Upper lobe of left lung (tissue), 6 donors: ENCODE measurements at regions not wholly inside any gene's neighbourhood (a gene's known extent, or its start where the extent isn't known, plus 50 kb on each side); places are given as distances from the start of the nearest gene placed in this dataset.

Experiments
- ATAC-seq, 2 donors: fragments of 200-7000 bp; cut with Tn5 transposase; one replicate each; pipeline ENCODE4 v1.9.1; 2022; ENCODE audit warnings: mild to moderate bottlenecking in 2 of 2, moderate library complexity in 2 of 2; ENCODE audit not compliant: low FRiP score in 2 of 2
- DNase-seq, 2 donors: peaks; one replicate each; pipeline ENCODE4 v3.0.0-alpha.2; 2019 to 2020
- H3K27ac ChIP-seq, 4 donors: fragments of 200-600 bp; sonication (generic); one replicate each; pipeline ENCODE4 v1.5.1; 2016 to 2019
- H3K27me3 ChIP-seq, 4 donors: fragments of 200-600 bp; sonication (generic); one replicate each; pipeline ENCODE4 v1.5.1; 2017 to 2019
- H3K36me3 ChIP-seq, 4 donors: fragments of 200-600 bp; sonication (generic); one replicate each; pipeline ENCODE4 v1.5.1; 2016 to 2019
- H3K4me1 ChIP-seq, 4 donors: fragments of 200-600 bp; sonication (generic); one replicate each; pipeline ENCODE4 v1.5.1; 2018 to 2019
- H3K4me3 ChIP-seq, 4 donors: fragments of 200-600 bp; sonication (generic); one replicate each; pipeline ENCODE4 v1.5.1; 2017 to 2019; ENCODE audit warnings: mild to moderate bottlenecking in 2 of 4, moderate library complexity in 1 of 4
- H3K9me3 ChIP-seq, 4 donors: fragments of 200-600 bp; sonication (generic); one replicate each; pipeline ENCODE4 v1.5.1; 2018 to 2019
- EP300 ChIP-seq, 4 donors: sonication (generic); formaldehyde crosslinking; IDR thresholded peaks; one replicate each; pipeline ENCODE4 v1.5.1; 2017; ENCODE audit warnings: antibody characterized with exemption in 4 of 4, control low read depth in 2 of 4
- POLR2A ChIP-seq, 4 donors: fragments of 450-650 bp; IDR thresholded peaks; one replicate each; pipeline ENCODE4 v1.5.1; 2016 to 2017; ENCODE audit warnings: antibody characterized with exemption in 4 of 4, mild to moderate bottlenecking in 2 of 4
- POLR2AphosphoS5 ChIP-seq, 2 donors: sonication (generic); formaldehyde crosslinking; IDR thresholded peaks; one replicate each; pipeline ENCODE4 v1.5.1; 2017; ENCODE audit warnings: antibody characterized with exemption in 2 of 2
- WGBS, 2 donors: methylation state at CpG; one replicate each; pipeline ENCODE4 v1.1.5; 2017 to 2018; 5-methylcytosine and 5-hydroxymethylcytosine counted together
- TF ChIP-seq, protein P1 (sequence below), 6 experiments: fragments of 450-650 bp in 4 of 6; fragments of 200-600 bp in 2 of 6; sonication (generic) in 2 of 6; IDR thresholded peaks; one replicate each; pipeline ENCODE4 v1.5.1; 2016 to 2019; ENCODE audit warnings: antibody characterized with exemption in 6 of 6
- donor health status: DM: no; HTN: no; CAD: no; lungs with moderate emphysema.
- donor health status: DM: no; HTN: yes; CAD: no; lungs with severe emphysema.

DNA sequence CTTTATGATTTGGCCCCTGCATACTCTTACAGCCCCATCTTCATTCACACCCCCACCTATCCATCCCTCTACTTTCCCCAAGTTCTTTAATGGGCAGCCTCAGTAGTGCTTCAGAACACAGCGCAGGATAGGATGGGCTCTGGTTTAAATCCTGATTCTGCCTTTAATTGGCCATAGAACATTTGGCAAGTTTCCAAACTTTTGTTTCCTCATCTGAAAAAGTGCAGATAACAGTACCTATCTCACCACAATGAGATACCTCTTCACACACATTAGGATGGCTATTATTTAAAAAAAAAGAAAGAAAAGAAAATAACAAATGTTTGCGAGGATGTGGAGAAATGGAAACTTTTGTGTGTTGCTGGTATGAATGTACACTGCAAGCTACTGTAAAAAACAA lies 142.5 kb upstream of the VANGL1 start:
- WGBS, 2 donors = 88 to 92% methylated on average over 2 of the region's 2 CpGs
- no peak for DNase-seq
- no peaks in the 10 kb centered on the region for H3K36me3 ChIP-seq
- no peak overlapping the region for H3K27ac ChIP-seq
- no peak overlapping the region for H3K4me3 ChIP-seq
- TF ChIP-seq POLR2AphosphoS5 (IDR thresholded peaks at IDR 0.05) (no peak), POLR2A (IDR thresholded peaks at IDR 0.05) (no peak), EP300 (IDR thresholded peaks at IDR 0.05) (no peak)
- TF ChIP-seq, protein P1, sequence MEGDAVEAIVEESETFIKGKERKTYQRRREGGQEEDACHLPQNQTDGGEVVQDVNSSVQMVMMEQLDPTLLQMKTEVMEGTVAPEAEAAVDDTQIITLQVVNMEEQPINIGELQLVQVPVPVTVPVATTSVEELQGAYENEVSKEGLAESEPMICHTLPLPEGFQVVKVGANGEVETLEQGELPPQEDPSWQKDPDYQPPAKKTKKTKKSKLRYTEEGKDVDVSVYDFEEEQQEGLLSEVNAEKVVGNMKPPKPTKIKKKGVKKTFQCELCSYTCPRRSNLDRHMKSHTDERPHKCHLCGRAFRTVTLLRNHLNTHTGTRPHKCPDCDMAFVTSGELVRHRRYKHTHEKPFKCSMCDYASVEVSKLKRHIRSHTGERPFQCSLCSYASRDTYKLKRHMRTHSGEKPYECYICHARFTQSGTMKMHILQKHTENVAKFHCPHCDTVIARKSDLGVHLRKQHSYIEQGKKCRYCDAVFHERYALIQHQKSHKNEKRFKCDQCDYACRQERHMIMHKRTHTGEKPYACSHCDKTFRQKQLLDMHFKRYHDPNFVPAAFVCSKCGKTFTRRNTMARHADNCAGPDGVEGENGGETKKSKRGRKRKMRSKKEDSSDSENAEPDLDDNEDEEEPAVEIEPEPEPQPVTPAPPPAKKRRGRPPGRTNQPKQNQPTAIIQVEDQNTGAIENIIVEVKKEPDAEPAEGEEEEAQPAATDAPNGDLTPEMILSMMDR (IDR thresholded peaks at IDR 0.05) = no peak
- H3K27me3 ChIP-seq = no peaks in the 10 kb centered on the region
- no peaks in the 10 kb centered on the region for H3K4me1 ChIP-seq
- no peaks in the 10 kb centered on the region for H3K9me3 ChIP-seq
- no peak for ATAC-seq

DNA sequence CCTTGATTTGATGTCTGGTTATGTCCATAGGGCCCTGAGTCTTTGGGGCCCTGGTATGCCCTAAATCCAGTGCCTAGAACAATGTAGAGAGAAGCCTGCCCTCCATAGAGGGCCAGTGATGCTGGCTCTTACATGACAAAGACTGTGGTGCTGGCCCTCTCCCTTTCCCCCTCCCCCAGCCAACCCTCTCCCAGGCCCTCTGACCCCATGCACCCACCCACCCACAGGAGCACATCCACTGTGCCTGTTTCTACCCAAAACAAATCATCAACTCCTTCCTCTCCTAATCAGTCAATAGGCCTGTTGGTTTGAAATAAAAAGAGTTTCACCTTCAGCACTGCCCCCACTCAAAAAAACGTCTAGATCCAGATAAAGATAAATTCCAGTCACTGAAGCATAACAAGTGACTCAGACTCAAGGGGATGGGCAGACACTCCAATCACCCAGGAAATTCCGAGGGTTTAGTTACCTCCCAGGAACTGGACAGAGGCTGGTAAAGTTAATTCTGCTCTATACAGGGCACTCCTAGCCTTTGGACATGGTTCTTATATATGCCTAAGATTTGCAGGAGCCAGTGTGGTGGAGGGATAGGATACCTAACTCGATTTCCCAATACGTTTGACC lies 144.8 kb upstream of the VANGL1 start:
- no peak for ATAC-seq
- Histone ChIP-seq H3K4me1 (no peaks in the 10 kb centered on the region), H3K27ac (no peak overlapping the region), H3K9me3 (no peaks in the 10 kb centered on the region), H3K27me3 (no peaks in the 10 kb centered on the region), H3K4me3 (no peak overlapping the region), H3K36me3 (no peaks in the 10 kb centered on the region)
- WGBS, 2 donors = 44 to 67% methylated on average over 4 of the region's 4 CpGs
- no peak for DNase-seq
- no peak for TF ChIP-seq POLR2AphosphoS5 (IDR thresholded peaks at IDR 0.05)
- TF ChIP-seq EP300 (IDR thresholded peaks at IDR 0.05) = no peak
- no peak for TF ChIP-seq POLR2A (IDR thresholded peaks at IDR 0.05)
- TF ChIP-seq, protein P1 (IDR thresholded peaks at IDR 0.05) = no peak

DNA sequence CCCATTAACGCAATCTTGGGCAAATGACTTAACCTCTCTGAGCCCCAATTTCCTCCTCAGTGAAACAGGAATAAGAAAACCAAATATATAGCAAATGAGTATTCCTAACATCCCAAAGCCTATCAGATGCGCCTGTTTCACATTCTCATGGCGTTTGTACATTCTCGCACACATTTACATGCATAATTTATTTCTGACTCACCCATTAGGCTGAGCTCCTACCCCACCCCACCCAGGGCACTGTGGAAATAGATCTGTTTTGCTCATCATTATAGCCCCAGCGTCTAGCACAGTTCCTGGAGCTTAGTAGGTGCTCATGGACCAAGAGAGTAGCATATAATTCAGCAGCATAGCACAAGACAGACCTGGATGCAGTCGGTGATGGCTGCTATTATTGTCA lies 146.1 kb upstream of the VANGL1 start:
- no peaks in the 10 kb centered on the region for H3K36me3 ChIP-seq
- H3K27me3 ChIP-seq = no peaks in the 10 kb centered on the region
- no peak for ATAC-seq
- H3K4me3 ChIP-seq = no peak overlapping the region
- H3K4me1 ChIP-seq = no peaks in the 10 kb centered on the region
- TF ChIP-seq POLR2A (IDR thresholded peaks at IDR 0.05) (no peak), POLR2AphosphoS5 (IDR thresholded peaks at IDR 0.05) (no peak), EP300 (IDR thresholded peaks at IDR 0.05) (no peak)
- TF ChIP-seq, protein P1 (IDR thresholded peaks at IDR 0.05) = no peak
- WGBS, 2 donors = 83 to 87% methylated on average over 6 of the region's 6 CpGs
- H3K27ac ChIP-seq = no peak overlapping the region
- no peaks in the 10 kb centered on the region for H3K9me3 ChIP-seq
- DNase-seq = no peak

DNA sequence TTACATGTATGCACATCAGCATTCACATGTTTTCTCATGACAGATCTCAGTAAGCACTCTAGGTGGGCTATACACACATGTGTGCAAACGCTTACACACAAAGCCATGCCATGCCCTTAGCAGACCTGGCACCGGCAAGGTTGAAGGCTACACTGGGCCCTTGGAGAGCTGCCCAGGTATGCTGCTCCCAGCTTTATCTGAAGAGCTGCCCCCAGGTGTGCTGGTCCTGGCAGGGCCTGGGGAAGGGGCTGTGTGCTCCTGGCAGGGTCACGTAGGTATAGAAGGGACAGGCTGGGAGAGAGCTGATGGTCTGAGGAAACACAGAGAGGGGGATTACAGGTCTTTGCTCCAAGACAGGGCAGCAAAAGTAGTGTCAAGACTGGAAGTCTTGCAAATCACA lies 146.7 kb upstream of the VANGL1 start:
- Histone ChIP-seq H3K27ac (no peak overlapping the region), H3K9me3 (no peaks in the 10 kb centered on the region), H3K36me3 (no peaks in the 10 kb centered on the region), H3K4me1 (no peaks in the 10 kb centered on the region), H3K4me3 (no peak overlapping the region), H3K27me3 (no peaks in the 10 kb centered on the region)
- ATAC-seq (no peak), DNase-seq (no peak)
- 64 to 83% methylated on average over 3 of the region's 3 CpGs for WGBS, 2 donors
- TF ChIP-seq EP300 (IDR thresholded peaks at IDR 0.05) = no peak
- no peak for TF ChIP-seq POLR2A (IDR thresholded peaks at IDR 0.05)
- TF ChIP-seq POLR2AphosphoS5 (IDR thresholded peaks at IDR 0.05) = no peak
- TF ChIP-seq, protein P1 (IDR thresholded peaks at IDR 0.05) = no peak

DNA sequence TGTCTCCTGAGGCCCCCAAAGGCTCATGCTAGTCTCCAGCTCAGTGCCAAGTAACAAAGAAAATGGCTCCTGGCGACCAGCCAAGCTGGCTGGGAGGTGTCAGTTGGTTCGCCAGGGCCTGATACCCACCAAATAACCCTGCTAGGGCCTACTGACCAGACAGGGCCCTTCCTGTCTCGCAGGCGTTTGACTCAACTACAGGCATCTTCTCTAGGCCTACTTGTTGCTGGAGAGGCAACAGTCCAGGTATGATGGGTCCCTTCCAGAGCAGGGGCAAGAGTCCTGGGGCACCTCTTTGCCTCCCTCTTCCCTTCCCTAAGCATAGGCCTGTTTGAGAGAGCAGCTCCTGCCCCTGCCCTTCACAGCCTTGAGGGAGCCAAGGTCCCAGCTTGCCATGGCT lies 147.9 kb upstream of the VANGL1 start:
- no peak for TF ChIP-seq EP300 (IDR thresholded peaks at IDR 0.05)
- Histone ChIP-seq H3K36me3 (no peaks in the 10 kb centered on the region), H3K27ac (no peak overlapping the region), H3K4me3 (no peak overlapping the region), H3K4me1 (no peaks in the 10 kb centered on the region), H3K9me3 (no peaks in the 10 kb centered on the region), H3K27me3 (no peaks in the 10 kb centered on the region)
- DNase-seq (no peak), ATAC-seq (no peak)
- WGBS, 2 donors = 80 to 82% methylated on average over 4 of the region's 4 CpGs
